Bronchial epithelial cell (primary cell): ENCODE measurements at regions not wholly inside any gene's neighbourhood (a gene's known extent, or its start where the extent isn't known, plus 50 kb on each side); places are given as distances from the start of the nearest gene placed in this dataset.
A peak's percentile ranks its signal among the peaks of the same experiment; 100 is the strongest.
"Not testable (repeated sequence)": the region's sequence is repeated elsewhere in the genome, so short reads cannot be mapped to it uniquely, and the experiment has no call there.

ENCODE experiments used
- DNase-seq: peaks from one replicate; pipeline ENCODE4 v3.0.0-alpha.2; 2010; ENCODE audit warnings: low read depth
- FAIRE-seq: peaks from 2 replicates; lab custom pipeline; 2011; peaks lifted over from hg19 to GRCh38; lab: Jason Lieb, UNC
- H3K27me3 ChIP-seq: 2 replicates; pipeline ENCODE4 v1.5.1; 2011; ENCODE audit warnings: low read length; ENCODE audit not compliant: control insufficient read depth, insufficient read depth
- H3K36me3 ChIP-seq: 2 replicates; pipeline ENCODE4 v1.5.1; 2011; ENCODE audit warnings: low read length; ENCODE audit not compliant: control insufficient read depth, insufficient read depth
- H3K4me3 ChIP-seq: 2 replicates; pipeline ENCODE4 v1.5.1; 2011; ENCODE audit warnings: mild to moderate bottlenecking, low read depth, low read length, control low read depth
- CTCF ChIP-seq: IDR thresholded peaks from 2 replicates; pipeline ENCODE4 v1.5.1; 2011; ENCODE audit warnings: mild to moderate bottlenecking, moderate library complexity, low read length, control low read depth, inconsistent platforms; ENCODE audit not compliant: insufficient read depth, severe bottlenecking

GRCh38 chr6:11460001-11460668, 77.4 kb upstream of the TMEM170B start:
- peak; percentile 80 for DNase-seq
- no peak for TF ChIP-seq CTCF
- no peaks in the 10 kb centered on the region for H3K27me3 ChIP-seq
- FAIRE-seq = no peak
- H3K36me3 ChIP-seq = no peaks in the 10 kb centered on the region
- H3K4me3 ChIP-seq = no peak overlapping the region

DNA sequence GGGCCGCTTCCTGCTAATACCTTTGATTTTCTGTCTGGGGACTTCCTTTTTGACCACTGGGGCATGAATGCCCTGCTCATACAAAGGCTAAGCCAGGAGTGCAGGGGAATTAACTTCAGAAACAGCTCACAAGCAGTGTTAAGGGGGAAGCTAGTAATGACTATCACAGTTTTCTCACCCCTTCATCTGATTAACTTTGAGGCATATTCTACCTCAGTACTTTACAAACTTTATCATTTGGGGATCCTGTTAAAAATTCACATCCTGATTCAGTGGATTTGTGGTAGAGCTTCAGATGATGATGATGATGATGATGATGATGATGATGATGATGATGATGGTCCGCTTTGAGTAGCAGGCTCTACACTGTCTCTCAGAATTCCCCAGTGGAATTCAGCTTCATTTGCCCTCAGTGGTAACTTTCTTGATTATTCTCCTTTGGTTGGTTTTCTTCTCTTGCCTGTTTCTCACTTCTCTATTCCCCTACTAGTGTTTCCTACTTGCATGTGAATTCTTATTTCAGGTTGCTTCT, 78.4 kb upstream of the TMEM170B start:
- TF ChIP-seq CTCF = no peak
- no peaks in the 10 kb centered on the region for H3K36me3 ChIP-seq
- FAIRE-seq (no peak), DNase-seq (no peak)
- H3K4me3 ChIP-seq = no peak overlapping the region
- H3K27me3 ChIP-seq = no peaks in the 10 kb centered on the region

GRCh38 chr6:11458509-11458908, 79.0 kb upstream of the TMEM170B start:
- no peak for FAIRE-seq

GRCh38 chr6:11457422-11457821, 80.1 kb upstream of the TMEM170B start:
- H3K4me3 ChIP-seq, FAIRE-seq, H3K27me3 ChIP-seq, DNase-seq, H3K36me3 ChIP-seq: not testable (repeated sequence)

More at GRCh38 chr6:11458509-11458908, 79.0 kb upstream of the TMEM170B start:
- Histone ChIP-seq H3K36me3 (no peaks in the 10 kb centered on the region), H3K27me3 (no peaks in the 10 kb centered on the region), H3K4me3 (no peak overlapping the region)
- no peak for DNase-seq
- TF ChIP-seq CTCF = no peak

- not testable (repeated sequence) for DNase-seq, H3K36me3 ChIP-seq, H3K4me3 ChIP-seq, H3K27me3 ChIP-seq, FAIRE-seq
Observed at GRCh38 chr6:11452106-11452505, 85.4 kb upstream of the TMEM170B start.

GRCh38 chr6:11450037-11450436, 87.5 kb upstream of the TMEM170B start:
- no peak for DNase-seq
- FAIRE-seq = no peak
- Histone ChIP-seq H3K4me3 (no peak overlapping the region), H3K27me3 (no peaks in the 10 kb centered on the region), H3K36me3 (no peaks in the 10 kb centered on the region)
- TF ChIP-seq CTCF = no peak

DNA sequence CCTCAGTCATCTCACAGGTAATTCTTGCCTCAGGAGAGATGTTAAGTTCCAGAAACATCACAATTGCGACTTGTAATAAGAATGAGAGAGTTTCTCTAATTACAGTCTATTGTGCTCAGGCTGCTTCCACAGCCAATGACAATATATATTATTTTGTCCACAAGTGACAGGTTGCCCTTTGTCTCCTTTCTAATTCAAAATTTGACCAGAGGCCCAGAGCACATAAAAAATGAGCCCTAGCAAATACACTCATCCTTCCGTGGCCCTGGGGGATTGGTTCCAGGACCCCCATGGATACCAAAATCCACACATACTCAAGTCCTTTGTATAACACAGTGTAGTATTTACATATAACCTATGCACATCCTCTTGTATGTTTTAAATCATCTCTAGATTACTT, 88.1 kb upstream of the TMEM170B start:
- FAIRE-seq (no peak), DNase-seq (no peak)
- no peak for TF ChIP-seq CTCF

More for the DNA sequence above, 88.1 kb upstream of the TMEM170B start:
- H3K27me3 ChIP-seq = no peaks in the 10 kb centered on the region
- no peaks in the 10 kb centered on the region for H3K36me3 ChIP-seq
- H3K4me3 ChIP-seq = no peak overlapping the region
